ENCODE measurements at regions not wholly inside any gene's neighbourhood (a gene's known extent, or its start where the extent isn't known, plus 50 kb on each side); places are given as distances from the start of the nearest gene placed in this dataset.

DNA sequence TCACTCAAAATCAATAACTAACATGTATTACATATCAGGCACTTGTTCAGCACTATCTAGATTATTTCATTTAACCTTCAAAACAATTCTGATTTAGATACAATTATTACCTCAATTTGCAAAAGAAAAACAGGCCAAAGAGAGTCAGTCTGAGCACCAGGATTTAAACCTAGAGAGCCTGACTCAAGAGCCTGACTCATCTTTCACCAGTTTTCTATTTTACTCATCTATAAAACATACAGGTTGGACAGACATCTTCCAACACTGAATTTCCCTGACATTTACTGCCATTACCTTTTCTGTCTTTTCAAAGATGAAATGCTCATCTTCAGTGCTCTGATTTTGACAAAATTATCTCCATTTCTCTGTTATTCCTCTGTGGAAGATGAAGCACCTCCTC, 116.5 kb downstream of the MRPL39 start:
- TF ChIP-seq, protein P1, sequence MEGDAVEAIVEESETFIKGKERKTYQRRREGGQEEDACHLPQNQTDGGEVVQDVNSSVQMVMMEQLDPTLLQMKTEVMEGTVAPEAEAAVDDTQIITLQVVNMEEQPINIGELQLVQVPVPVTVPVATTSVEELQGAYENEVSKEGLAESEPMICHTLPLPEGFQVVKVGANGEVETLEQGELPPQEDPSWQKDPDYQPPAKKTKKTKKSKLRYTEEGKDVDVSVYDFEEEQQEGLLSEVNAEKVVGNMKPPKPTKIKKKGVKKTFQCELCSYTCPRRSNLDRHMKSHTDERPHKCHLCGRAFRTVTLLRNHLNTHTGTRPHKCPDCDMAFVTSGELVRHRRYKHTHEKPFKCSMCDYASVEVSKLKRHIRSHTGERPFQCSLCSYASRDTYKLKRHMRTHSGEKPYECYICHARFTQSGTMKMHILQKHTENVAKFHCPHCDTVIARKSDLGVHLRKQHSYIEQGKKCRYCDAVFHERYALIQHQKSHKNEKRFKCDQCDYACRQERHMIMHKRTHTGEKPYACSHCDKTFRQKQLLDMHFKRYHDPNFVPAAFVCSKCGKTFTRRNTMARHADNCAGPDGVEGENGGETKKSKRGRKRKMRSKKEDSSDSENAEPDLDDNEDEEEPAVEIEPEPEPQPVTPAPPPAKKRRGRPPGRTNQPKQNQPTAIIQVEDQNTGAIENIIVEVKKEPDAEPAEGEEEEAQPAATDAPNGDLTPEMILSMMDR (IDR thresholded peaks at IDR 0.05; ENCODE audit: low read depth, low read length): no peak
- TF ChIP-seq EZH2phosphoT487 (IDR thresholded peaks at IDR 0.05; ENCODE audit: low read depth): no peak

Data from OCI-LY3 (cell line).